ENCODE measurements at regions not wholly inside any gene's neighbourhood (a gene's known extent, or its start where the extent isn't known, plus 50 kb on each side); places are given as distances from the start of the nearest gene placed in this dataset.

DNA sequence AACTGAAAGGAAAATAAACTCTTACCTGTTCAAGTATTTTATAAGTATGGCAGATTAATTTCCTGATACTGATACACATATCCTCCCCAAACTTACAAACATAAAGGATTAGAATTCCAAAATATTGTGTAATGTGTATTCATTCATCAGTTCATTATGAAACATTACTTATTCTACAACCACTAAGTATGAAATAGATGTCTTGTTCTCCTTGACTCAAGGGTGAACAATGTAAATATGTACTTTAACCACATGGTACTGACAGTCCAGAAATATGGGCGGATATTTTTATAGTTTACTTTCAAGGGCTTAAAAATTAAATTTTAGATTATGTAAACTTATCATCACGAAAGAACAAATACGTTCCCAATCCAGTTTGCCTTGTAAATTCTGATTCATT lies 334.0 kb downstream of the LIG4 start:
- TF ChIP-seq, protein P1, sequence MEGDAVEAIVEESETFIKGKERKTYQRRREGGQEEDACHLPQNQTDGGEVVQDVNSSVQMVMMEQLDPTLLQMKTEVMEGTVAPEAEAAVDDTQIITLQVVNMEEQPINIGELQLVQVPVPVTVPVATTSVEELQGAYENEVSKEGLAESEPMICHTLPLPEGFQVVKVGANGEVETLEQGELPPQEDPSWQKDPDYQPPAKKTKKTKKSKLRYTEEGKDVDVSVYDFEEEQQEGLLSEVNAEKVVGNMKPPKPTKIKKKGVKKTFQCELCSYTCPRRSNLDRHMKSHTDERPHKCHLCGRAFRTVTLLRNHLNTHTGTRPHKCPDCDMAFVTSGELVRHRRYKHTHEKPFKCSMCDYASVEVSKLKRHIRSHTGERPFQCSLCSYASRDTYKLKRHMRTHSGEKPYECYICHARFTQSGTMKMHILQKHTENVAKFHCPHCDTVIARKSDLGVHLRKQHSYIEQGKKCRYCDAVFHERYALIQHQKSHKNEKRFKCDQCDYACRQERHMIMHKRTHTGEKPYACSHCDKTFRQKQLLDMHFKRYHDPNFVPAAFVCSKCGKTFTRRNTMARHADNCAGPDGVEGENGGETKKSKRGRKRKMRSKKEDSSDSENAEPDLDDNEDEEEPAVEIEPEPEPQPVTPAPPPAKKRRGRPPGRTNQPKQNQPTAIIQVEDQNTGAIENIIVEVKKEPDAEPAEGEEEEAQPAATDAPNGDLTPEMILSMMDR (IDR thresholded peaks at IDR 0.05) = no peak
- no peak for TF ChIP-seq POLR2A (IDR thresholded peaks at IDR 0.05)
